NCI-H460 (cell line): ENCODE measurements at regions not wholly inside any gene's neighbourhood (a gene's known extent, or its start where the extent isn't known, plus 50 kb on each side); places are given as distances from the start of the nearest gene placed in this dataset.
"Not testable (repeated sequence)": the region's sequence is repeated elsewhere in the genome, so short reads cannot be mapped to it uniquely, and the experiment has no call there.

Experiments
- DNase-seq: peaks from one replicate; pipeline ENCODE4 v3.0.0-alpha.2; 2016; ENCODE audit warnings: low read depth; ENCODE audit errors: extremely low read depth

GRCh38 chr12:46671102-46671501, 154.7 kb downstream of the SLC38A4 start:
- no peak for DNase-seq

GRCh38 chr12:46670636-46671035, 155.2 kb downstream of the SLC38A4 start:
- no peak for DNase-seq

GRCh38 chr12:46669720-46670119, 156.1 kb downstream of the SLC38A4 start:
- no peak for DNase-seq

- no peak for DNase-seq
Observed at GRCh38 chr12:46667551-46667950, 158.2 kb downstream of the SLC38A4 start.

GRCh38 chr12:46664761-46665287, 161.0 kb downstream of the SLC38A4 start:
- peak; percentile 71 for DNase-seq

- peak; percentile 17 for DNase-seq
Observed at GRCh38 chr12:46663318-46663717, 162.5 kb downstream of the SLC38A4 start.

GRCh38 chr12:46661110-46661845, 164.5 kb downstream of the SLC38A4 start:
- DNase-seq = peak; percentile 90

GRCh38 chr12:46660719-46661109, 165.1 kb downstream of the SLC38A4 start:
- peak; percentile 56 for DNase-seq

- no peak for DNase-seq
Observed at GRCh38 chr12:46660276-46660675, 165.5 kb downstream of the SLC38A4 start.

GRCh38 chr12:46659824-46660223, 166.0 kb downstream of the SLC38A4 start:
- no peak for DNase-seq

- DNase-seq = no peak
Observed at GRCh38 chr12:46659032-46659650, 166.7 kb downstream of the SLC38A4 start.

GRCh38 chr12:46657453-46658411, 168.1 kb downstream of the SLC38A4 start:
- no peak for DNase-seq

GRCh38 chr12:46655984-46656383, 169.8 kb downstream of the SLC38A4 start:
- DNase-seq = not testable (repeated sequence)

- DNase-seq = no peak
Observed at GRCh38 chr12:46653311-46653710, 172.5 kb downstream of the SLC38A4 start.

GRCh38 chr12:46652692-46653091, 173.1 kb downstream of the SLC38A4 start:
- no peak for DNase-seq

GRCh38 chr12:46650688-46651087, 175.1 kb downstream of the SLC38A4 start:
- no peak for DNase-seq

- DNase-seq = no peak
Observed at GRCh38 chr12:46649433-46649832, 176.4 kb downstream of the SLC38A4 start.

- no peak for DNase-seq
Observed at GRCh38 chr12:46647034-46647433, 178.8 kb downstream of the SLC38A4 start.

- DNase-seq = not testable (repeated sequence)
Observed at GRCh38 chr12:46641649-46642048, 184.1 kb downstream of the SLC38A4 start.

GRCh38 chr12:46635818-46636217, 190.0 kb downstream of the SLC38A4 start:
- DNase-seq = no peak
